Endothelial cell of umbilical vein (primary cell): ENCODE measurements at regions not wholly inside any gene's neighbourhood (a gene's known extent, or its start where the extent isn't known, plus 50 kb on each side); places are given as distances from the start of the nearest gene placed in this dataset.

Source experiments
- BruUV-seq: library from RNA; stranded (reverse); fragments of 400-500 nt; replicated peaks from 2 replicates; lab custom pipeline; 2021; lab: Mats Ljungman, UMichigan
- CTCF ChIA-PET: fragments of 300-600, 350-600 bp; sonication (Branson Sonifier 250); formaldehyde crosslinking; loops from one replicate; lab custom pipeline; 2021; ENCODE audit warnings: antibody characterized with exemption, inconsistent platforms; lab: Charles Lee
- POLR2A ChIA-PET: fragments of 300-600, 350-600 bp; sonication (Branson Sonifier 250); formaldehyde crosslinking; loops from one replicate; lab custom pipeline; 2021; ENCODE audit warnings: antibody characterized with exemption, inconsistent platforms; lab: Charles Lee
- DNase-seq: peaks from one replicate; pipeline ENCODE4 v3.0.0-alpha.2; 2011; ENCODE audit warnings: low read depth, low spot score
- FAIRE-seq: peaks from 2 replicates; lab custom pipeline; 2011; peaks lifted over from hg19 to GRCh38; lab: Jason Lieb, UNC
- H2AFZ ChIP-seq: 2 replicates; pipeline ENCODE4 v1.6.0; 2012; ENCODE audit warnings: low read depth, low read length, control low read depth, inconsistent platforms
- H3K27ac ChIP-seq: 2 replicates; pipeline ENCODE4 v1.5.1; 2011; ENCODE audit warnings: low read depth, mild to moderate bottlenecking, control low read depth, low read length, moderate library complexity; ENCODE audit not compliant: insufficient read depth
- H3K27me3 ChIP-seq, 2 experiments: 2 replicates each; pipeline versions ENCODE4 v1.6.0 to v1.6.1; 2011; ENCODE audit warnings: low read length in 2 of 2, mixed read lengths in 1 of 2; ENCODE audit not compliant: control insufficient read depth in 2 of 2, insufficient read depth in 2 of 2
- H3K36me3 ChIP-seq, 2 experiments: 2 replicates in 1 of 2; 3 replicates in 1 of 2; pipeline ENCODE4 v1.5.1; 2011; ENCODE audit warnings: low read length in 2 of 2, mild to moderate bottlenecking in 1 of 2, moderate library complexity in 1 of 2; ENCODE audit not compliant: control insufficient read depth in 2 of 2, insufficient read depth in 2 of 2; ENCODE audit errors: extremely low read depth in 1 of 2
- H3K4me1 ChIP-seq: 3 replicates; pipeline ENCODE4 v1.5.1; 2011; ENCODE audit warnings: mild to moderate bottlenecking, low read length; ENCODE audit not compliant: control insufficient read depth, insufficient read depth; ENCODE audit errors: extremely low read depth
- H3K4me2 ChIP-seq: 2 replicates; pipeline ENCODE4 v1.6.1; 2011; ENCODE audit warnings: low read length, control low read depth, mixed read lengths; ENCODE audit not compliant: insufficient read depth
- H3K4me3 ChIP-seq, 3 experiments: fragments of 200-600 bp in 1 of 3; sonication (generic), shearing (Covaris generic) in 1 of 3; replicated peaks in 1 of 3; 2 replicates each; pipeline ENCODE4 v1.5.1; 2011 to 2016; ENCODE audit warnings: control low read depth in 3 of 3, low read length in 3 of 3, mild to moderate bottlenecking in 2 of 3, inconsistent platforms in 1 of 3, low read depth in 1 of 3, moderate library complexity in 1 of 3; ENCODE audit not compliant: insufficient read depth in 1 of 3
- H3K79me2 ChIP-seq: 2 replicates; pipeline ENCODE4 v1.6.0; 2012; ENCODE audit warnings: low read length, inconsistent platforms; ENCODE audit not compliant: control insufficient read depth, insufficient read depth
- H3K9ac ChIP-seq: replicated peaks from 2 replicates; pipeline ENCODE3; 2011; ENCODE audit warnings: low read length, control low read depth; ENCODE audit not compliant: insufficient read depth; ENCODE audit errors: extremely low read depth
- H3K9me1 ChIP-seq: replicated peaks from 3 replicates; pipeline ENCODE4 v1.6.0; 2011; ENCODE audit warnings: mild to moderate bottlenecking, low read length; ENCODE audit not compliant: control insufficient read depth, insufficient read depth; ENCODE audit errors: extremely low read depth
- H3K9me3 ChIP-seq: replicated peaks from 2 replicates; pipeline ENCODE4 v1.5.1; 2012; ENCODE audit warnings: low read length, inconsistent platforms; ENCODE audit not compliant: control insufficient read depth, insufficient read depth
- H4K20me1 ChIP-seq: replicated peaks from 2 replicates; pipeline ENCODE3; 2011; ENCODE audit warnings: mild to moderate bottlenecking, low read length; ENCODE audit not compliant: control insufficient read depth, insufficient read depth; ENCODE audit errors: extremely low read depth
- EZH2 ChIP-seq: IDR thresholded peaks from 2 replicates; pipeline ENCODE4 v1.6.1; 2012; ENCODE audit warnings: borderline replicate concordance, low read depth, mild to moderate bottlenecking, moderate library complexity, low read length, inconsistent platforms; ENCODE audit not compliant: severe bottlenecking
- FOS ChIP-seq: IDR thresholded peaks from 2 replicates; pipeline ENCODE4 v1.6.1; 2011; ENCODE audit warnings: mild to moderate bottlenecking, low read length, moderate library complexity, borderline replicate concordance; ENCODE audit not compliant: insufficient read depth
- GATA2 ChIP-seq: IDR thresholded peaks from 2 replicates; pipeline ENCODE4 v1.7.0; 2011; ENCODE audit warnings: low read depth, mild to moderate bottlenecking, moderate library complexity, mixed read lengths, low read length; ENCODE audit not compliant: insufficient read length, insufficient read depth
- JUN ChIP-seq: IDR thresholded peaks from 2 replicates; pipeline ENCODE4 v1.6.1; 2011; ENCODE audit warnings: borderline replicate concordance, low read depth; ENCODE audit not compliant: insufficient read length, insufficient read depth
- MYC ChIP-seq: IDR thresholded peaks from one replicate; pipeline ENCODE4 v1.6.1; 2011; ENCODE audit warnings: mild to moderate bottlenecking, low read depth, low read length
- POLR2A ChIP-seq: IDR thresholded peaks from 2 replicates; pipeline ENCODE4 v1.6.1; 2012; ENCODE audit warnings: low read depth, mild to moderate bottlenecking, control low read depth, low read length
- POLR2AphosphoS5 ChIP-seq: IDR thresholded peaks from 2 replicates; pipeline ENCODE4 v1.6.1; 2012; ENCODE audit warnings: low read depth, mild to moderate bottlenecking, control low read depth, low read length, moderate library complexity; ENCODE audit not compliant: insufficient read depth
- dilution Hi-C: fragments of 300-500 bp; cut with MboI; formaldehyde crosslinking; loops from one replicate; pipeline ENCODE4 v1.15.0; 2019; ENCODE audit warnings: low sequenced_read_pairs; ENCODE audit not compliant: extremely low pct_ligation_motif_present
- intact Hi-C: fragments of 100-400 bp; cut with micrococcal nuclease; formaldehyde crosslinking; loops from one replicate; pipeline ENCODE4 v1.10.0; 2022
- TF ChIP-seq, protein P1 (sequence below), 2 donors: IDR thresholded peaks; 1 replicate in 1 of 2; 2 replicates in 1 of 2; pipeline ENCODE4 v1.5.1; 2011; ENCODE audit warnings: low read length in 2 of 2, mild to moderate bottlenecking in 2 of 2, moderate library complexity in 2 of 2, control low read depth in 1 of 2, inconsistent platforms in 1 of 2, low read depth in 1 of 2; ENCODE audit not compliant: insufficient read depth in 1 of 2; ENCODE audit errors: extremely low read depth in 1 of 2
- TF ChIP-seq, protein P2 (sequence below): IDR thresholded peaks from 2 replicates; pipeline ENCODE4 v1.6.1; 2011; ENCODE audit not compliant: insufficient read depth, insufficient read length

DNA sequence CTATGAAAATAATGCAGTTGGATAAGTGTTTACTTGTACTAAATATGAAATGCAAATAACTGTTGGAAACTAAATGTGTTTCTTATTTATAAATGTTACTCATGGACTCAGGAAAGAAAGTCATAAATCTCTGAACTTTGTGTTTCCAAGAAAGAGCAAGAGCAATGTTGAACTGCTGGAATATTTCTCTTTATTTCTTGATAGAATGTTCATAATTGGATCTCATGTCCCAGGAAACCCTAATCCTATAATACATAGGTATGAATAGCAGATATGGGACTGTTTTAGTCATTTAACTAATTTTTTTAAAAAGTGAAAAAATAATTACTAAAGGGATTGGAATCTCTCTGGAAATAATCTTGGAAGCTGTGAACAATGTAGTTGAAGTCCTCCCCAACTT is 245.0 kb upstream of the ACTBL2 start:
- no peaks in the 10 kb centered on the region for H3K4me1 ChIP-seq
- H3K9me1 ChIP-seq, result no peaks in the 10 kb centered on the region
- TF ChIP-seq POLR2AphosphoS5 (no peak), POLR2A (no peak), JUN (no peak), GATA2 (no peak), FOS (no peak), MYC (no peak), EZH2 (no peak)
- TF ChIP-seq, protein P1, sequence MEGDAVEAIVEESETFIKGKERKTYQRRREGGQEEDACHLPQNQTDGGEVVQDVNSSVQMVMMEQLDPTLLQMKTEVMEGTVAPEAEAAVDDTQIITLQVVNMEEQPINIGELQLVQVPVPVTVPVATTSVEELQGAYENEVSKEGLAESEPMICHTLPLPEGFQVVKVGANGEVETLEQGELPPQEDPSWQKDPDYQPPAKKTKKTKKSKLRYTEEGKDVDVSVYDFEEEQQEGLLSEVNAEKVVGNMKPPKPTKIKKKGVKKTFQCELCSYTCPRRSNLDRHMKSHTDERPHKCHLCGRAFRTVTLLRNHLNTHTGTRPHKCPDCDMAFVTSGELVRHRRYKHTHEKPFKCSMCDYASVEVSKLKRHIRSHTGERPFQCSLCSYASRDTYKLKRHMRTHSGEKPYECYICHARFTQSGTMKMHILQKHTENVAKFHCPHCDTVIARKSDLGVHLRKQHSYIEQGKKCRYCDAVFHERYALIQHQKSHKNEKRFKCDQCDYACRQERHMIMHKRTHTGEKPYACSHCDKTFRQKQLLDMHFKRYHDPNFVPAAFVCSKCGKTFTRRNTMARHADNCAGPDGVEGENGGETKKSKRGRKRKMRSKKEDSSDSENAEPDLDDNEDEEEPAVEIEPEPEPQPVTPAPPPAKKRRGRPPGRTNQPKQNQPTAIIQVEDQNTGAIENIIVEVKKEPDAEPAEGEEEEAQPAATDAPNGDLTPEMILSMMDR (IDR thresholded peaks at IDR 0.05; ENCODE audit: extremely low read depth in 1 of 2, insufficient read depth in 1 of 2, low read depth in 1 of 2, low read length in 2 of 2), result no peak
- TF ChIP-seq, protein P2, sequence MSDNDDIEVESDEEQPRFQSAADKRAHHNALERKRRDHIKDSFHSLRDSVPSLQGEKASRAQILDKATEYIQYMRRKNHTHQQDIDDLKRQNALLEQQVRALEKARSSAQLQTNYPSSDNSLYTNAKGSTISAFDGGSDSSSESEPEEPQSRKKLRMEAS, result no peak
- BruUV-seq, result no TSS peak
- FAIRE-seq (no peak), DNase-seq (no peak)
- no peak overlapping the region for H2AFZ ChIP-seq
- H3K79me2 ChIP-seq, result no peaks in the 10 kb centered on the region
- H3K4me2 ChIP-seq, result no peak overlapping the region
- intact Hi-C loops, result no loop called here
- no peak overlapping the region for H3K9ac ChIP-seq
- H3K9me3 ChIP-seq, result no peaks in the 10 kb centered on the region
- H3K4me3 ChIP-seq, result no peak overlapping the region
- ChIA-PET CTCF (no interaction called here), POLR2A (no interaction called here)
- no peaks in the 10 kb centered on the region for H3K36me3 ChIP-seq
- H4K20me1 ChIP-seq, result no peaks in the 10 kb centered on the region
- H3K27me3 ChIP-seq, result no peaks in the 10 kb centered on the region
- no peak overlapping the region for H3K27ac ChIP-seq
- dilution Hi-C loops, result no loop called here
